Vagina (tissue), 2 donors: ENCODE measurements at regions not wholly inside any gene's neighbourhood (a gene's known extent, or its start where the extent isn't known, plus 50 kb on each side); places are given as distances from the start of the nearest gene placed in this dataset.

Experiments used
- DNase-seq, 2 donors: peaks; one replicate each; pipeline ENCODE4 v3.0.0-alpha.2; 2017; ENCODE audit errors: extremely low spot score in 2 of 2
- H3K27ac ChIP-seq: fragments of 200-600 bp; sonication (generic); one replicate; pipeline ENCODE4 v1.5.1; 2019
- H3K27me3 ChIP-seq: fragments of 200-600 bp; sonication (generic); one replicate; pipeline ENCODE4 v1.5.1; 2019
- H3K36me3 ChIP-seq, 2 donors: fragments of 200-600 bp; sonication (generic); one replicate each; pipeline ENCODE4 v1.5.1; 2017 to 2019
- H3K4me1 ChIP-seq: fragments of 200-600 bp; sonication (generic); one replicate; pipeline ENCODE4 v1.5.1; 2019
- H3K4me3 ChIP-seq, 2 donors: fragments of 200-600 bp; sonication (generic); 1 replicate in 1 of 2; 2 replicates in 1 of 2; pipeline ENCODE4 v1.5.1; 2016 to 2019
- H3K9me3 ChIP-seq: fragments of 200-600 bp; sonication (generic); one replicate; pipeline ENCODE4 v1.5.1; 2019
- CTCF ChIP-seq, 3 experiments: fragments of 450-650 bp in 2 of 3; fragments of 200-600 bp in 1 of 3; sonication (generic) in 1 of 3; IDR thresholded peaks; one replicate each; pipeline ENCODE4 v1.5.1; 2017 to 2019; ENCODE audit warnings: antibody characterized with exemption in 3 of 3, mild to moderate bottlenecking in 2 of 3, moderate library complexity in 2 of 3
- POLR2A ChIP-seq, 2 donors: fragments of 450-650 bp; IDR thresholded peaks; one replicate each; pipeline ENCODE4 v1.6.1; 2017; ENCODE audit warnings: antibody characterized with exemption in 2 of 2, mild to moderate bottlenecking in 2 of 2, moderate library complexity in 2 of 2
- POLR2AphosphoS5 ChIP-seq, 2 donors: sonication (generic); formaldehyde crosslinking; IDR thresholded peaks; one replicate each; pipeline ENCODE4 v1.9.0; 2017; ENCODE audit warnings: antibody characterized with exemption in 2 of 2, mild to moderate bottlenecking in 2 of 2, low read depth in 1 of 2; ENCODE audit not compliant: insufficient read depth in 1 of 2
- intact Hi-C: fragments of 100-400 bp; cut with DNase I; formaldehyde crosslinking; loops from one replicate; pipeline ENCODE4 v1.15.1; 2023

- DNase-seq = no peak
- Histone ChIP-seq H3K4me1 (peaks cover 10% of the 10 kb centered on the region), H3K9me3 (no peaks in the 10 kb centered on the region), H3K27ac (no peak overlapping the region), H3K4me3 (no peak overlapping the region), H3K36me3 (no peaks in the 10 kb centered on the region), H3K27me3 (no peaks in the 10 kb centered on the region)
- TF ChIP-seq CTCF (IDR thresholded peaks at IDR 0.05) (no peak), POLR2AphosphoS5 (IDR thresholded peaks at IDR 0.05; ENCODE audit: insufficient read depth in 1 of 2, low read depth in 1 of 2) (no peak)
- intact Hi-C loops = no loop called here
Measured at GRCh38 chr3:178258121-178258520, 278.1 kb upstream of the KCNMB2 start.

GRCh38 chr3:178259703-178260102, 276.5 kb upstream of the KCNMB2 start:
- no peak overlapping the region for H3K4me3 ChIP-seq
- peaks cover 10% of the 10 kb centered on the region for H3K4me1 ChIP-seq
- no peak for TF ChIP-seq CTCF (IDR thresholded peaks at IDR 0.05)
- H3K36me3 ChIP-seq = no peaks in the 10 kb centered on the region
- H3K27me3 ChIP-seq = no peaks in the 10 kb centered on the region
- H3K9me3 ChIP-seq = no peaks in the 10 kb centered on the region
- intact Hi-C loops = no loop called here
- DNase-seq = no peak
- no peak overlapping the region for H3K27ac ChIP-seq

GRCh38 chr3:178260887-178261565, 275.2 kb upstream of the KCNMB2 start:
- Histone ChIP-seq H3K4me1 (peaks cover 10% of the 10 kb centered on the region), H3K4me3 (no peak overlapping the region), H3K36me3 (no peaks in the 10 kb centered on the region), H3K27ac (no peak overlapping the region), H3K27me3 (no peaks in the 10 kb centered on the region), H3K9me3 (no peaks in the 10 kb centered on the region)
- no peak for TF ChIP-seq POLR2AphosphoS5 (IDR thresholded peaks at IDR 0.05; ENCODE audit: insufficient read depth in 1 of 2, low read depth in 1 of 2)
- TF ChIP-seq POLR2A (IDR thresholded peaks at IDR 0.05) = no peak
- TF ChIP-seq CTCF (IDR thresholded peaks at IDR 0.05) = no peak
- DNase-seq = no peak
- intact Hi-C loops = no loop called here

GRCh38 chr3:178263236-178263916, 272.9 kb upstream of the KCNMB2 start:
- intact Hi-C loops = no loop called here
- TF ChIP-seq POLR2AphosphoS5 (IDR thresholded peaks at IDR 0.05; ENCODE audit: insufficient read depth in 1 of 2, low read depth in 1 of 2) (no peak), CTCF (IDR thresholded peaks at IDR 0.05) (no peak), POLR2A (IDR thresholded peaks at IDR 0.05) (no peak)
- H3K4me3 ChIP-seq = no peak overlapping the region
- H3K27me3 ChIP-seq = no peaks in the 10 kb centered on the region
- no peak overlapping the region for H3K27ac ChIP-seq
- H3K4me1 ChIP-seq = peaks cover 10% of the 10 kb centered on the region
- no peak for DNase-seq
- H3K36me3 ChIP-seq = no peaks in the 10 kb centered on the region
- H3K9me3 ChIP-seq = no peaks in the 10 kb centered on the region

- intact Hi-C loops = no loop called here
- no peaks in the 10 kb centered on the region for H3K27me3 ChIP-seq
- no peak for DNase-seq
- H3K36me3 ChIP-seq = no peaks in the 10 kb centered on the region
- H3K4me3 ChIP-seq = no peak overlapping the region
- no peaks in the 10 kb centered on the region for H3K9me3 ChIP-seq
- H3K27ac ChIP-seq = no peak overlapping the region
- H3K4me1 ChIP-seq = no peaks in the 10 kb centered on the region
- no peak for TF ChIP-seq CTCF (IDR thresholded peaks at IDR 0.05)
- TF ChIP-seq POLR2A (IDR thresholded peaks at IDR 0.05) = no peak
- no peak for TF ChIP-seq POLR2AphosphoS5 (IDR thresholded peaks at IDR 0.05; ENCODE audit: insufficient read depth in 1 of 2, low read depth in 1 of 2)
Measured at GRCh38 chr3:178267158-178267844, 268.9 kb upstream of the KCNMB2 start.
